Ishikawa (cell line): ENCODE measurements at regions not wholly inside any gene's neighbourhood (a gene's known extent, or its start where the extent isn't known, plus 50 kb on each side); places are given as distances from the start of the nearest gene placed in this dataset.

Experiments used
- CEBPB ChIP-seq: IDR thresholded peaks from 2 replicates; pipeline ENCODE4 v1.6.1; 2012
- EP300 ChIP-seq: IDR thresholded peaks from 2 replicates; pipeline ENCODE4 v1.6.1; 2012; ENCODE audit warnings: borderline replicate concordance
- FOXM1 ChIP-seq: IDR thresholded peaks from 2 replicates; pipeline ENCODE4 v1.6.1; 2012; ENCODE audit warnings: low read depth, borderline replicate concordance
- TCF12 ChIP-seq: IDR thresholded peaks from 2 replicates; pipeline ENCODE4 v1.6.1; 2012; ENCODE audit warnings: low read depth
- TEAD4 ChIP-seq: IDR thresholded peaks from 2 replicates; pipeline ENCODE4 v1.6.1; 2012
- ZBTB7A ChIP-seq: IDR thresholded peaks from 2 replicates; pipeline ENCODE4 v1.6.1; 2012; ENCODE audit warnings: low read depth
- TF ChIP-seq, protein P1 (sequence below): IDR thresholded peaks from 2 replicates; pipeline ENCODE4 v1.6.1; 2012

DNA sequence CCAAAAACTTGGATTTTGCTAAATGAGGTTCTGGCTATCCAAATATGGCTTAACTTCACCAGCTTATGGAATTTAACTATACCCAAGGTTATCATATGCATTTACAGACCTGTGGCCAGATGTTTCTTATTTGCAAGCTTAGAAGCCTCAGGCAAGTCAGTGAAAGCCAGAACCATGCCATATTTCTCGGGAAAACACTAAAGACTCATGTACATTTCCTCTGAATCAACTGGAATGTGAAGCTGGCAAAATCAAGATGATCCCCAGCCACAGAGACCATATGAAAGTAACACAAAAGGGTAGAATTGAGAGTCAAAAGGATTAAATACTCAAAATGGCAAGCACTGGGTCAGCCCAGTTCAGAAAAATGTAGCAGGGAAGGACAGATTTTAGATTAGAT, 76.4 kb upstream of the SLC1A1 start:
- TF ChIP-seq ZBTB7A = no peak
- TF ChIP-seq, protein P1, sequence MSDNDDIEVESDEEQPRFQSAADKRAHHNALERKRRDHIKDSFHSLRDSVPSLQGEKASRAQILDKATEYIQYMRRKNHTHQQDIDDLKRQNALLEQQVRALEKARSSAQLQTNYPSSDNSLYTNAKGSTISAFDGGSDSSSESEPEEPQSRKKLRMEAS = no peak
- no peak for TF ChIP-seq TEAD4
- no peak for TF ChIP-seq CEBPB
- TF ChIP-seq TCF12 = no peak
- TF ChIP-seq EP300 = no peak
- TF ChIP-seq FOXM1 = no peak
